Skin of body (tissue), 1 donor: ENCODE measurements at regions not wholly inside any gene's neighbourhood (a gene's known extent, or its start where the extent isn't known, plus 50 kb on each side); places are given as distances from the start of the nearest gene placed in this dataset.
"Not testable (repeated sequence)": the region's sequence is repeated elsewhere in the genome, so short reads cannot be mapped to it uniquely, and the experiment has no call there.

Source experiments
- DNase-seq: peaks from one replicate; lab custom pipeline; 2025; lab: John Stamatoyannopoulos, UW

DNA sequence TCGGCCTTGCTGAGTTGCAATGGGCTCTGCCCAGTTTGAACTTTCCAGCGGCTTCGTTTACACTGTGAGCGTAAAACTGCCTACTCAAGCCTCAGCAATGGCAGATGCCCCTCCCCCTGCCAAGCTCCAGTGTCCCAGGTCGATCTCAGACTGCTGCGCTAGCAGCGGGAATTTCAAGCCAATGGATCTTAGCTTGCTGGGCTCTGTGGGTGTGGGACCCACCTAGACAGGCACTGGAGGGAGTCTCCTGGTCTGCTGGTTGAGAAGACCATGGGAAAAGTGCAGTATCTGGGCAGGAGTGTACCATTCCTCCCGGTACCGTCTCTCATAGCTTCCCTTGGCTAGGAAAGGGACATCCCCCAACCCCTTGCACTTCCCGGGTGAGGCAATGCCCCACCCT is 88.2 kb downstream of the KLHL28 start:
- DNase-seq = no peak

DNA sequence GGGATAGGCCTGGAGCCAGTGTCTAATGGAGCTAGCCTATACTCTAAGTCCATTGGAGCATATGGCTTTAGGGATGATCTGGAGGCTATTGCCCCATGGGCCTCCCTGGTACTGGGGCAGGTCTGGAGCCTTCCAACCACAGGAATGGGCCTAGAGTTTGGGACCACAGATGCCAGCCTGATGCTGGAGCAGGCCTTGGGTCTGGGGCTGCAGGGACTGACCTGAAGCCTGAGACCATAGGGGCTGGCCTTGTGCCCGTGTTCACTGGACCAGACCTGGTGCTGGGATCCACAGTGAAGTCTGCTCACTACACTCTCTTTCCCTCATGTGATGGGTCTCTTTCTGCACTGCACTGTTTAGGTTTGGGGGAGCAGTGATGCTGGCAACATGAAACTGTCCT is 95.0 kb downstream of the KLHL28 start:
- DNase-seq = no peak

DNA sequence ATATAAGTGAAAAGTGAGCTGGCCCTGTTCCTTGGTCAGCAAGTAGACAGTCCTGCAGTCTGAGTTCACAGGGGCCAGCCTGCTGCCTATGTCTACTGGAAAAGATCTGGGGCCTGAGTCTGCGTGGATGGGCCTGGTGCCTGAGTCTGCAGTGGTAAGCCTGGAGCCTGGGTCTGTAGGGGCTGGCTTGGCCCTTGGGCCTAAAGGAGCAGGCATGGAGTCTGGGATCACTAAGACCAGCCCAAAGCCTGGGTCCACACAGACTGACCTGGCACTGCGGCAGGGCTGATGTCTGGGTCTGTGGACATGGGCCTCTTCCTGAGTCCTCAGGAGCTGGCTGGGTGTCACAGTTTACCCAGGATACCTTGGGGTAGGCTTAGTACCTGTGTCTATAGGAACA is 95.4 kb downstream of the KLHL28 start:
- no peak for DNase-seq

DNA sequence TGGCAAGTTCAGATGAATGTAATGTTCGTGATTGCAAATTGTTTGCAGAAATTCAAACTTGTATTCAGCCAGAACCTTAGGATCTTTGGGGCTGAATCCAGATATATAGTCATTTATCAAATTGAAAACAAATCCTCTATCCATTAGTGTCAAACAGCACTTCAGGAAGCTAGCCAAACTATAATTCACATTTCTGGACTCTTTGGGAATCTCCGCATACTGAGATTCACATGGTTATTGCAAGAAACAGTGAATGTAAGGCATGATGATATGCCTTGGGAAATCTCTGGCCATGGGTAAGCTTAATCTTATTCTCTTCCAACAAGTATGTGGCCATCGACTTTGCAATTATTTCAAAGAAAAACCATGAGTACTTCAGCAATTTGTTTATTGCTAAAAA is 98.5 kb downstream of the KLHL28 start:
- DNase-seq = peak; percentile 62

DNA sequence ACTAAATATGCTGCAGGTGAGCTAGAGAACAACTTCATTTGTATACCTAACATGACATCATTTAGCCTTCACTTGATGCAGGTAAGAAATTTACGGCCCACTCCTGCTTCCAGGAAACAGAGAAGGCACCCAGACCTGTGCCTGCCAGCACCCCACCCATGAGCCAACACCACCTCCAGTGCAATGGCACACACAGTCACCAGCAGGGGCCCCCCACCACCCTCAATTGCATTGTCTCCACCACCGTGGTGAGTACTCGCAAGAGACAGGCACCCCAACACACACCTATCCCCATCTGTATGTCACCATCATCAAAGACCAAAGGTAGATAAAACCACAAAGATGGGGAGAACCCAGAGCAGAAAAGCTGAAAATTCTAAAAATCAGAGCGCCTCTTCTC is 107.6 kb downstream of the KLHL28 start:
- no peak for DNase-seq

DNA sequence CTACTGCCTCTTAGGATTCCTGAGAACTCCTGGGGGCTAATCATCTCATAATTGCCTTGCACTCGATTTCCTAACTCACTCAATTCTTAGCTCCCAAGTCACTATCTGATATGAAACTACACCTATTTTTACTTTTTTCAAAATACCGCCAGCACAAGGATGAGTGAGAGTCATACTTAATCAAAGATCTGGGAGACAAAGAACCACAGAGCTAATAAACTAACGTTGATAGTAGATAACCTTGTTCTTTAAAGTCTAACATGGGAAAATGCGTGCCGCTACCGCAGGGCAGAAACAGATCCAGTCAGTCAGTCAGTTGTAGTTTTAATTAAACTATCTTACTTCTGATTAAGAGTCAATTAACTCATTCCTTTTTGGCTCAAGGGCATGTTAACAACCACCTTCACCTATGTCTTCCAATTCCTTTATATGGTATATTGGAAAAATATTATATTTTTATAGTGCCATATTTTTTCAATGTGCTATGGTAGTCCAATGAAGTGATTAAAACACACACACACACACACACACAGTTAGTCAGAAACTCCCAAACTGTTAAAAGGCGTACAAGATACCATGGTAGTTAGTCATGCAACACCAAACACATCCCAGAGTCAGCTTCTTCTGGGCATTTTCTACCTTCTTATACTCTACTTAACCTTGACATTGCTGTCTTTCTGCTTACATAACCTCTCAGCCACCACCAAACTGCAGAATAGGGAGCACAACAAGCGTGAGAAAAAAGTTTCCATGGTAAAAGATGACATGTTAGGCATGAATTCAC is 114.0 kb downstream of the KLHL28 start:
- DNase-seq = no peak

DNA sequence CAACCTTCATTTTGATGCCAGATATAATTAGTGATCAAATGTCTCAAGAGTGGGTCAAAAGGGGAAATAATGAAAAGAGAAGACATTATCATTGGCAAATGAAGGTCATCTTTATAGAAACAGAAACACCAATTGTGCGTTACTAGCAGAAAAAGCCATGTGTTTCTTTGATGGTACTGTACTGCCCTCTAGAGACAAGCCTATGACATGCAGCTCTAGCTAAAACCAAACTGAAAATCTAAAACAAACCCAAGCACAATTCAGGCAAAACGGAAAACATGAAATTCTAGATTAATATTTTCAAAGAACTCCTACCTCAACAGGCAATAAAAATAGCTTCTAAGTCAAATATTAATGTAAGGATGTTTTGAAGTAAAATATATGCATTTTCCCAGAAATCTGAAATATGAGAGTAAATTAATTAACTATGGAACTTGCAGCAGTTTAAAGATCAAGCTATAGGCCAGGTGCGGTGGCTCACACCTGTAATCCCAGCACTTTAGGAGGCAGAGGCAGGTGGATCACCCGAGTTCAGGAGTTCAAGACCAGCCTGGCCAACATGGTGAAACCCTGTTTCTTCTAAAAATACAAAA is 115.4 kb downstream of the KLHL28 start:
- peak; percentile 29 for DNase-seq

DNA sequence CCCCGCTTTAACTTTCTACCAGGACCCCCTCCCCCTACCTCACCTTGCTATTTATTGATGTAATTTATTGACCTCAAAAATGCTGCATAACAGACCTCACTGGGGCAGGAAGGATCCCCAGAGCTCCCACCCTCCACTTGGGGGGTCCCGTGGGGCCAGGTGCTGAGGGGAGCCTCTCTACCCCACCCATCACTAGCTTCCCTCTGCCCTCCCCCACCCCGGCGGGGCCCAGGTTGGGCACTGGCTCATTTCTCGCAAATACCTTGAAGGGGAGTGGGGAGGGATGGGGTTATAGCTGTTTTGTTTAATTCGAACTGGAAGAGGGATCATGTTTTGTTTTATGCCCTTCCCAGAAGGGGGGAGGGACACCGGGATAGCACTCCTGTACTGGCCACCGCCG is 125.8 kb downstream of the KLHL28 start:
- DNase-seq = not testable (repeated sequence)

DNA sequence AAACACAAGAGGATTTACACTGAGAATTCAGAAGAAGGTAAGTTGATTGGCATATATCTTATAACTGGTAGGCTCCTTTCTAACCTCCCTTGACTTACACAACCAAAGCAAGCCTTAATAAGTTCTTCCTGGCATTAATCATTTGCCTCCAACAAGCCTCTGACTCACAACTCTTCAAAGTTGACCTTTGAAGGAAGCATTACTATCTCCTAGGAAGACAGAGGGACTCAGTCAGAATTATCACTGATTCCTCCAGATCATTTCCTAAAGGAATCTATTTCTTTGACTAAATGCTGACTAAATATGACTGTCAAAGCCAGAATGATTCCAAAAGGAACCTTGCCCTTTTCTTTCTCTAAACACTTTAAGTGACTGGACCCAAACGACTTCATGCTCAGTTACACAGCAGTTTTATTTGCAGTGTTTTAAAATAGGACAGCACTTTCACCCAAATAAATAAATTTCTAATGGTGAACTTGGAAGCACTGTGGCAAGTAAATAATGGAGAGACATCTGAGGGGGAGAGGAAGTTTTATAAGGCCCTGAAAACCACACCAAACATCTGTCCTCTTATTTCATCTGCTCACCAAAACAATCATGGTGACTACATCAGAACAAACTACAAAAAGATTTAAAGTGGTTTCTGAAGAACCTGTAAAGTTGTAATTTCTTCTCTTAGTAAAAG is 128.2 kb downstream of the KLHL28 start:
- DNase-seq = no peak

DNA sequence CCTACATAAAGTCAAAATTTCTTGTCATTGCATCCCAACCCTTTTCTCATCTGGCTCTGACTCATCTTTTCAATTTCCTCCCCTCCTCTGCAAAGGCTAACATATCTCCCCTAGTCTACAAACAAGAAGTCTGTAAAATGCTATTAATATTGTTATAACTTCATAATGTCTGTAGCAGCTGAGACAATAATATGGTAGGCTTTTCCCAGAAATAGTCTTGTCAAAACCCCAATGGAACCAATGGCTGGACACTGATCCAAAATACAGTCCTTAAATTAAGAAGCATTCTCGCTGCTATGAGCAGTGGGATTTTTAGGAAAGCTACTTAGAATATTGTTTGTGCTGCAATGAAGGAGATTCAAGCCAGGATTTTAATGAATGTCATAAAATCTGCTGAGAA is 131.4 kb downstream of the KLHL28 start:
- no peak for DNase-seq

DNA sequence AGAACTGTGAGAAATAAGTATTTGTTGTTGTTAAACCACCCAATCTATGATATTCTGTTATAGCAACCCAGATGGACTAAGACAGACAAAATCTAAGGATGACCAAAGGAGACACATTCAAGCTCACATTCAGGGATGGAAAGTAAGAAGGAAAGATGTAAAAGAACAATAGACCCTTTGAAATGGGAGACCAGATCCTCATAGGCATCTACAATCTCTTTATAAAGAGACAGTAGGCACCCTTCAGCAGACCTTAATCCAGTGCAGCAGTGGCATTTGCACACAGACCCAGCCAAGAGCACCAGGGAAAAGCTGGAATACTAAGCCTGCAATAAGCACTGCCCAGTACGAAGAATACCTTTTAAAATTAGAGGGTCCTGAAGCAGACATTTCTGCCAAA is 132.7 kb downstream of the KLHL28 start:
- no peak for DNase-seq

DNA sequence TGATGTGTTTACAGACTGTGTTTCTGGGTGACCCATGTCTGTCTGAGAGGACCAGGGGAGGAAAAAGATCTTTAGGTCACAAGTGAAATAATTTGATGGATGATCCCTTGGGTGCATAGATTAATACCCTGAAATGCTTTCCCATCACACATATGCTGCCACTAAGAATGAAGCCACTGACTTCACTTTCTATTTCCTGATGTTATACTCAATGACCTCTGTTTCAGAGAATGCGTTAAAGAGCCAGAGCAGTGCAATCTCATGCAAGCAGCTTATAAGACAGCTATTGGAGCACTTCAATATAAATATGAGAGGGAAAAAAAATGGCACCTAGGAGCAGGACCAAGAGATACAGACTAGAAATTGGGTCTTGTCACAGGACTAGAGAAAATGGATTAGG is 133.7 kb downstream of the KLHL28 start:
- DNase-seq = no peak

DNA sequence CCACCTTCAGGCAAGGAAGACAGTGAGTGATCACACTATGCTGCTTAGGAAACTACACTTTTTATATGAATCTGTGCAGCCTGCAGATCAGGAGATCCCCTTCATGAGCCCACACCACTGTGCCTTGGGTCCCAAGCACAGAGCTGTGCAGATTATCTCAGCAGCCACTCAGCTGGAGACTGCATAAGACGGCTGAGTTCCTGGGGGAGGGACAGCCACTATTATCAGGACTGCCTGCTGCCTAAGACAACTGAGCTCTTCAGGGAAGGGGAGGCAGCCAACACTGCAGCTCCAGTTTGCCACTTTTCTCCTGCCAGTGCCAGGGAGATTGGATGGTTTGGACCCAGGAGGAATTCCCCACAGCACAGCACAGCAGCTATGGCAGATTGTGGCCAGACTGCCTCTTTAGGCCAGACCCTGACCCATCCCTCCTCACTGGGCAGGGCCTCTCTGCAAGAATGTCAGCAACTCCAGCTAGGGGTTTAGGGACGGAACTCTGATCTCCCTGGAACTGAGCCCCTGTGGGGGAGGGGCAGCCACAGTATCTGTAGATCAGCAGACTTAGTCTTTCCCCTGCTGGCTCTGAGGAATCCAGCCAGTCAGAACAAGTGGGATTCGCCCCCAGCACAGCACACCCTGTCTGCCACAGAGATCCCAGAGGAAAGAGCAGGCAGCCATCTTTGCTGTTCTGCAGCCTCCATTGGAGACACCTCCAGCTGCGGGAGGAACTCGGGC is 141.3 kb downstream of the KLHL28 start:
- DNase-seq = no peak

DNA sequence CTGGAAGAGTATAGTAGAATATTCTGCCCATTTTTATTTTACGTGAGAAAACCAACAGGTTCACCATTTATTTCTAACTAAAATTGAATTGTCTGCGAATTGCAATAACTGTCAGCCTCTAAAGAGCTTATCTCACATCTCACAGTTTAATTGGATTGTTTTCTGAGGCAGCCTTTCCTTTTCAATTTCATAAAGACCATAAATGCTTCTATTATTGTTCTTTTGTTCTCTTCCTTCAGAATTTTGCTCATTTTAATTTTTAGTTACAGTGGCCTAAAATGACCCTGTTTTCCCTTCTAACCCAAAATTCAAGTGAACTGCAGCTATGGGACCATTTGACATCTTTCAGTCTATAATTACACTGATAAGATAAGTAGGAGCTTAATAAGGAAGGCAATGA is 147.6 kb downstream of the KLHL28 start:
- no peak for DNase-seq

DNA sequence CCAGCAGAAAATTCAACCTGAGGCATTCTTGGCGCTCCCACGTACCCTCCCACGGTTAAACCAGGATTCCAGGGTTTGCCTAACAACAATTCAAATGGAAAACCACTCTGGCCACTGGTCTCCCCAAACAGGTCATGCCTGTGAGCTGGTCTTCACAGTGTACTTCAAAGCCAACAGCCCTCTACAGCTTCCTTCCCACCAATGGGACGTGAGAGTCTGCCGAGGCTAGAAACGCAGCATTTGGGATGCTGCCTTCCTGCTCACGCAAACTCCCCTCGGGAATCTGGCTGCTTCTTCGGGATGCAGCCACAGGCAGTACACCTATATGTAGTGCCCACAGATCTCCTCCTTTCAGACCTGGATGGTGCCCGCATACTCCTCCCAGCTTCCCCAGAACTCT is 149.1 kb downstream of the KLHL28 start:
- no peak for DNase-seq

DNA sequence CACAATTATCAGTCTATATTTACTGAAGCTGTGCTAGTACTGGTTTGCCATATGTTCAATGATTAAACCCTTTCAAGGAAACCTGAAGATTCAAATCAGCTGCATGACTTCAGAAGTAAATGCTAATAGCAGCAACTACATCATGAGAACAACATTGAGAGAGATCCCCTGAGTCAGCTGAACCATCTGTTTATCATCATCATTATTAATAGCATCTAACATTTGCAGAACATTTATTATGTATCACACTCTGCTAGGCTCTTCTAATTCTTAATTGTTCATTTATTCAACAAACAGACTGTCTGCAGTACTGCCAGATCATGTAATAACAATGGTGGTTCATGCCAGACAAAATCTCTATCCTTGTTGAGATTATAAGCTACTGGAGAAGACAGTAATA is 157.4 kb downstream of the KLHL28 start:
- DNase-seq = peak; percentile 30

DNA sequence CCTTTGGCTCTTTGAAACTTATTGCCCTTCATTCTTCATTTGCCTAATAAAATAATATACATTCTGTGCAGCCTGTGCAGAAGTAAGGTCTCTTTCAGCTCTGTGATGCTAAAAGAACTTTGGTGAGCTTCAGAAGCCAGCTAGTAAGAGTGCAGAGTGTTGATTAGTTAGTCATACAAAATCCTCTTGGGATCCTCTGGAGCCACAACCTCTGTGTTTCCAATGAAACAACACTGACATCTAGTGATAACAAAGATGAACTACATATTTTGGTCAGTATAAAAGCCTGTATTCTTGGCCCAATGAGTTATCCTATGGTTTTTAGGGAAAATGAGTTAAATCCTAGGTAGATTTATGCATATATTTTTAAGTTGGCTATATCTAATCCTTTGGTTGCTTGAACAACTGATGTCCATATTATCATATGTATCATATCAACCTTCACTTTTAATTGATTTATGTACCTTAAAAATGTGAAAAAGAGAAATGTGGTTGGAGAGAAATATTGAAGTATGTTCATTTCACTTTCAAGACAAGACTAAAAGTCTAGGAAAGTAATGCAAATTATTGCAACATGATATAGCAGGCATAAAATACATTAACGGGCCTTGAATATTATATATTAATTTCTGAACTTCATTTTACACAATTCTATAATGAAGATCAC is 158.4 kb downstream of the KLHL28 start:
- DNase-seq = peak; percentile 54

DNA sequence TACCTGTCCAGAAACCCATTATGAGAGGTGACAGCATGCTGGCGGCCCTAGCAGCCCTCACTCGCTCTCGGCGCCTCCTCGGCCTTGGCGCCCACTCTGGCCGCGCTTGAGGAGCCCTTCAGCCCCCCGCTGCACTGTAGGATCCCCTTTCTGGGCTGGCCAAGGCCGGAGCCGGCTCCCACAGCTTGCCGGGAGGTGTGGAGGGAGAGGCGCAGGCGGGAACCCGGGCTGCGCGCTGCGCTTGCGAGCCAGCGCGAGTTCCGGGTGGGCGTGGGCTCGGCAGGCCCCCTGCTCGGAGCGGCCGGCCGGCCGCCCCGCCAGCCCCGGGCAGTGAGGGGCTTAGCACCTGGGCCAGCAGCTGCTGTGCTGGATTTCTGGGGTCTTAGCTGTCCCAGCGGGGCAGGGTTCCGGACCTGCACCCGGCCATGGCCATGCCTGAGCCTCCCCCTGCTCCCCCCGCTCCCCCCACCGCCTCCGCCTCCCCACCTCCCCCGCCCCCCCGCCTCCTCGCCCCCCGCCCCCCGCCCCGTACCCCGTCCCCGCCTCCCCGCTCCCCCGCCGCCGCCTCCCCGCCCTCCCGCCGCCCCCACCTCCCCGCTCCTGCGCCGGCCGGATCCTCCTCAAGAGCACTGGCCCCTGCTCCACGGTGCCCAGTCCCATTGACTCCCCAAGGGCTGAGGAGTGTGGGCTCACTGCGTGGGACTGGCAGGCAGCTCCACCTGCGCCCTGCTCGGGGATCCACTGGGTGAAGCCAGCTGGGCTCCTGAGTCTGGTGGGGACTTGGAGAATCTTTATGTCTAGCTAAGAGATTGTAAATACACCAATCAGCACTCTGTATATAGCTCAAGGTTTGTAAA is 163.1 kb downstream of the KLHL28 start:
- no peak for DNase-seq

DNA sequence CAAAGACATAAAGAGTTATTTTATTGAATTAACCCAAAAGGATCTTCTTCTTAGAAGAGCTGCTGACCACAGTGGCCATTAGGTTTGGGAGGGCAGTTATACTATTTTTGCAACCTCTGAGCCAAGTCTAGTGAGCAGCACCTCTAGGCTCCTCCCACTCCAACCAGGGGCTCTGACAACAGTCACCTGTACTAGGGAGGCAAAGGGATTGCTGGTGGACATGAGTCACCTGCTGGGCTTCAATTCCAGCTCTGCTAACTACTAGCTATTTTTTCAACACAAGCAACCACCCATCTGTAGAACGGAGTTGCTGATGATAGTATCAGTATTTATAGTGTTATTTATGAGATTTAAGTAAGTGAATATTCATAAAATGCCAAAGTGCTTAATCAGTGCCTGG is 166.0 kb downstream of the KLHL28 start:
- no peak for DNase-seq

DNA sequence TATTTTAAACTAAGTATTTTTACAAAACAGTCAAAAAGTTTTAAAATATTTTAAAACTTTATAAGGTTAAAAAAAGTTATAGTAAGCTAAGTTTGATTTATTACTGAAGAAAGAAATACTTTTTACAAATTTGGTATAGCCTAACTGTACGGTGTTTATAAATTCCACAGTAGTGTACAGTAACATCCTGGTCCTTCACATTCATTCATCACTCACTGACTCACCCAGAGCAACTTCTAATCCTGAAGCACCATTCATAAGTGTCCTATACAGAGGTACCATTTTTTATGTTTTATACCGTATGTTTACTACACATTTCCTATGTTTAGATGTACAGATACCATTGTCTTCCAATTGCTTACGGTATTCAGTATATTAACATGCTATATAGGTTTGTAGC is 170.0 kb downstream of the KLHL28 start:
- no peak for DNase-seq

DNA sequence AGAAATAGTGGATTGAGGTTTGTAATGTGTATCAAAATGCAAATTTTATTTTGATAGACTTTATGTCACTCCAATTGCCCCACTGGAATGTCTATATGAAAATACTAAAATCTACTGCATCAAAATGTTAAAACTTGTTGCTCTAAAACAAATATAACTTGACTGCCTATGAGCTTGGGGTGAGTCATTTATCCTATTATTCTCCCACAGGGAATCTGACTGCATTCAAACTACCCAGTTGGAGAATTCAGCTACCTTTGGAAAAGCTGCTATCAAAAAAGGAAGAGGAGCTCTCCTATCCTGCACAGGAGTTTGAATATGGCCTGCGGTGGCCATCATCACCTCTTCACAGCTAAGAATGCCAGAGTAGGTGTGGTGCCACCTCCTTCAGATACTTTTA is 173.1 kb downstream of the KLHL28 start:
- no peak for DNase-seq
